GM21367 (cell line): ENCODE measurements at regions not wholly inside any gene's neighbourhood (a gene's known extent, or its start where the extent isn't known, plus 50 kb on each side); places are given as distances from the start of the nearest gene placed in this dataset.

Experiments used
- ATAC-seq: cut with Tn5 transposase; IDR thresholded peaks from one replicate; pipeline ENCODE4 v1.9.1; 2021; ENCODE audit not compliant: unreplicated experiment

DNA sequence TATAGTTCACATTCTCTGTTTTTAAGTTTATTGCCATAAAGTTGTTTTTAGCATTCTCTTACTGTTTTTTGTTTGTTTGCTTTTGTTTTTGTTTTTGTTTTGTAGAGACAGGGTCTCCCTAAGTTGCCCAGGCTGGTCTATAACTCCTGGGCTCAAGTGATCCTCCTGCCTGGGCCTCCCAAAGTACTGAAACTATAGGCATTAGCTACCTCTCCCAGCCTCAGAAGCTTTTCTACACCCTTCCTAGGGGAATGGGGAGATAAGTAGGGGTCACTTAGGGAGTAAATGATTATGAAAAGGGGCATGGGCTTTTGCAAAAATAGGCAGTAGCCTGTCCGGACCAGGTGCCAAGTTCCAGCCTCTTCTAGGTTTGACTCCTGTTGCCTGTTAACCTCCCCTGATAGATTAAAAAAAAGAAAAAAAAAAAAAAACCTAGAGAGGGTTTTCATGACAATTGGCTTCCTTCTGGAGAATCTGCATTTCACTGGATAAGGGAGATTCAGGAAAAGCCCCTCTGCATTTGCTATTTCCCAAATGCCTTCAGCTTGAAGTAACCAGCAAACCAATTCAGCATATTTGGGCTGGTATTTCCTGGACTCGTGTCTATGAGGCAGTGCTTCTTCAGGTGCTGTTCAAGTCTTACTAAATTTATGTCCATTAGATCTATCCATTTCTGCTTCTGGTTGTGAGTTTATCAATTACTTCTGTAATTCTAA is 216.8 kb downstream of the TM9SF2 start:
- no peak for ATAC-seq

- ATAC-seq = no peak
Observed at GRCh38 chr13:99709134-99709533, 207.9 kb downstream of the TM9SF2 start.

- no peak for ATAC-seq
Observed at GRCh38 chr13:99704390-99704789, 203.1 kb downstream of the TM9SF2 start.

DNA sequence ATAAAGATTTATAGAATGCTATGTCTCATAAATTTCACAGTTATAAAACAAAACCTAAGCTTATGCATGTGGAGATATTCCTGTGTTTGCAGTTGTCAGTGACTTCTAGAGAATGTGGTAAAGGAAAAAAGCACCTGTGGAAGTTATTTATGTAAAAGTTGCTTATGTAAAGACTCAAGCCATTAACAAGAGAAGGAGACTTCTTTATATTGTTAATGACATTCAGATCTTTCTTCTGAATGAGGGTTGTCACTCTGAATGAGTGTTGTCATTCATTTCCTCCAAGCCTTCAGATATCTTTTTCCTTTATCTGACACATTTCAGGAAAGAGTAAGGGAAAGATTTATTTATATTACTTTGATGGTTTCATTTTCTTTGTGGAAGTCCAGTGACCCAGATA is 202.6 kb downstream of the TM9SF2 start:
- ATAC-seq = no peak

- ATAC-seq = no peak
Observed at GRCh38 chr13:99702687-99703319, 201.5 kb downstream of the TM9SF2 start.

GRCh38 chr13:99700468-99700867 is 199.2 kb downstream of the TM9SF2 start:
- ATAC-seq = no peak

DNA sequence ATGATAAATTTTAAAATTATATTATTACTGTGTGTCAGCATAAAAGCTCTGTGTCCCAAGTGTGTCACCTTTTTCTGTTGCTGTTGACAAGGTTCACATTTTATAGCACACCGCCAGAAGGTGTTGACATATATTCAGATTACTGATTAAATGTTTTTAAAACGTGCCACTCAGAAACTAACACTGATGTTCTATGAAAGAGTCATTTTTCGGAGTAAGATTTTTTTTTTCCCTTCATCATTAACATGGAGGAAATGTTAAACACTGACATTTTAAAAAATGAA is 197.5 kb downstream of the TM9SF2 start:
- ATAC-seq = no peak

DNA sequence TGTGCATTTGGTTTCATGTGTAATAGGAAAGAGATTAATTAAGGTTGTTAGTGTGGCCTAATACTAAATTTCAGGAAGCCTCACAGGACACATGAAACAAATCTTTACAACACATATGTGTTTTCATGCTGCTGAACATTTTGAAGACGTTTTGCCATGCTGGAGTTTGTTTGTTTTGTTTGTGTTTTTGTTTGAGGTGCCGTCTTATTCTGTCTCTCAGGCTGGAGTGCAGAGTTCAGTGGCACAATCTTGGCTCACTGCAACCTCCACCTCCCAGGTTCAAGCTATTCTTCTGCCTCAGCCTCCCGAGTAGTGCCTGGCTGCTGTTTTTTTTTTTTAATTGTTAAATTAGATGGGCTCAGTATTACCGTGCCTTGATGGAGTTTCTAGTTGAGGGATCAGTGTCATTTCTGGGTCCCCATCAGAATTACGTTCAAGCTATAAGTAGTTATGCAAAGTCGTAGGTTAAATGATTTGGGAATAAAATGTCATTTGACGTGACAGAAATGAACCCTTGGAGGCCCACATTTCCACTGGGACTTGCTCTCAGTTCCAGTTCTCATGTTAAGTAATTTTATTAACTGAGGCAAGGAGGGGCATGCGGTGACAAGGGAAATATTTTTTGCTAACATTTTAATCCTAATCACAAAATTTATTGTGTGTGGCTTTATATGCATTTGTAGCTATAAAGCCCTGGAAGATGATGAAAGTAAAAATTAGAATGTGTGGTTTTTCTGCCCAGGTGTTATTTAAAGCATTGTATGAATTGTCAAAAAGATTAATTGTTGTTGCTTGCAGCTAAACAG is 196.9 kb downstream of the TM9SF2 start:
- no peak for ATAC-seq

DNA sequence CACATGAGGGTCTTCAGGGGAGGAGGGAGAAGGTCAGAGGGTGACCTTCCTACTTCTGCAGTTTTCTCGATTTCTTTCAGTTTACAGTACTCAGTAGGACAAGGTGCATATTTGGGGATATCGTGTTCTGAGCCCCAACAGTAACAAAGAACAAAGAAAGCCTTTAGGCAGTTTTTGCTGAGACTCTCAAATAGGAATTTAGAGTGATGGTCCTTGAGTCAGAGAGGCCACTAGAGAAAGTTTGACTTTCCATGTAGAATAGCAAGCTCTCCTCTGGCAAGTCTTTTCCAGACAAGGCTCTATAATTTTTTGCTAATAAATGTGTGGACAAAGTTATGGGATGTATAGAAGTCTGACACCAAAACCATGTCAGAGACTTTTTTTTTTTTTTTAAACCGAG is 194.6 kb downstream of the TM9SF2 start:
- ATAC-seq = no peak

- no peak for ATAC-seq
Observed at GRCh38 chr13:99693852-99694611, 192.8 kb downstream of the TM9SF2 start.

GRCh38 chr13:99693351-99693750 is 192.1 kb downstream of the TM9SF2 start:
- no peak for ATAC-seq

GRCh38 chr13:99692854-99693253 is 191.6 kb downstream of the TM9SF2 start:
- no peak for ATAC-seq

DNA sequence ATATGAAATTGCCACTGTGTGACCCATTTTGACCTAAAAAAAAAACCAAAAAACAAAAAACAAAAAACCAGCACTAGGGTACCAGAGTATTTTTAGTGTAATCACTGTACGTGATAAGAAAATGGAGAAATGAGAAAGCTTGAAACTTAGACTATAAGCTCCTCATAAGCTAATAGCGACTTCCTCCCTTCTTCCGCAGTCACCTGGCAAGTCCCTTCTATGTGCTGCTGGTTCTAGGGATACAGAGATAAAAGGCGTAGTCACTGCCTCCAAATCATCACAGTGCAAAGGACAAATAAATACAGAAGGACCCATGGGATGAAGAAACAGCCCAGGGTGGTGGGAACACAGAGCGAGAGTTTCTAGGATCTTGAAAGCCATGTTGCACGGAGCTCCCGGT is 190.3 kb downstream of the TM9SF2 start:
- ATAC-seq = no peak

- no peak for ATAC-seq
Observed at GRCh38 chr13:99690426-99691174, 189.3 kb downstream of the TM9SF2 start.

GRCh38 chr13:99689955-99690354 is 188.7 kb downstream of the TM9SF2 start:
- no peak for ATAC-seq

GRCh38 chr13:99688776-99689175 is 187.5 kb downstream of the TM9SF2 start:
- ATAC-seq = no peak

GRCh38 chr13:99687723-99688397 is 186.6 kb downstream of the TM9SF2 start:
- ATAC-seq = no peak

- ATAC-seq = no peak
Observed at GRCh38 chr13:99686944-99687411, 185.7 kb downstream of the TM9SF2 start.

DNA sequence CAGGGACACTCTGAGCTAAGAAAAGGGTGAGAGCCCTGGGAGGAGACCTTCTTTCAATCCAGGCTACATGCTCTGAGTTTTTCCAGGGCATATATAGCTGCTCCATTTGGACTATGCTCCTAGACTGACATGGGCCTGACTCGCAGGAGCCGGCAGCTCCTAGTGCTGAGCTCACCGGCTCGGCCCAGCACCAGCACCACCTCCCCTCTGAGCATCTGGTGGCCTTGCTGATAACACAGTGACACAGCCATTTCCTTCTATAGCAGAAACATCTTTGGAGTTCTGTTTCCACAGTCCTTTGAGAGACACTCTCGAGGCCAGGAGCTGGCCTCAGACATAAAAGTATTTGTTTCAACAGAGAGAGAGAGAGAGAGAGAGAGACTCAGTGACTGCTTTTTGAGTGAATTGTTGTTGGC is 184.9 kb downstream of the TM9SF2 start:
- ATAC-seq = no peak

- ATAC-seq = no peak
Observed at GRCh38 chr13:99681695-99682094, 180.4 kb downstream of the TM9SF2 start.
